ENCODE measurements at regions not wholly inside any gene's neighbourhood (a gene's known extent, or its start where the extent isn't known, plus 50 kb on each side); places are given as distances from the start of the nearest gene placed in this dataset.

GRCh38 chr17:14838567-14838966 lies 426.6 kb downstream of the PMP22 start:
- in situ Hi-C loops (cut with HindIII; ENCODE audit: low sequenced_read_pairs) = no loop called here

GRCh38 chr17:14833201-14833785 lies 431.8 kb downstream of the PMP22 start:
- in situ Hi-C loops (cut with HindIII; ENCODE audit: low sequenced_read_pairs) = no loop called here

GRCh38 chr17:14831491-14831890 lies 433.6 kb downstream of the PMP22 start:
- in situ Hi-C loops (cut with HindIII; ENCODE audit: low sequenced_read_pairs) = no loop called here

DNA sequence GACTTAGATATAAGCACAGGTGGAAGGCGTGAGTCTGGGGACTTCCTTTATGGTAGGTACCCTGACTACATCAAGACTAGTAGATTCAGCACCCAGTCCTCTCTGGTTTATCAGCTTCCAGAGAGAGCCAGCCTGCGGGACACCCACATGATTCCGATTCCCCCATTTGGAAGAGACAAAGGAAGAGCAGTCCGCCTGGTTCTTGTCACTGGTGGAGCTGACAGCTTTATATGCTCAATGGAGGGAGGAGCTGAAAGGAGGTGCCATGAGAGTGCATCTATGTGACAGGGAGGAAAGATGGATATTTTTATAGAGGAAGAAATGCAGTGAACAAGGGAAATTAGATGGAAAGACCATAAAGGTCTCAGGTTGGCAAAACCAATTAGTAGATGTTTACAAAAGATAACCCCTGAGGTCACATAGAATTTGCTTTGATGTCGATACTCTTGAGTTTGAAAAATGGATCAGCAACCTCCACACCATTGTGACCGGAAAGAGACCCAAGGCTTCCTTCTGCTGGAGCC lies 437.7 kb downstream of the PMP22 start:
- in situ Hi-C loops (cut with HindIII; ENCODE audit: low sequenced_read_pairs) = no loop called here

DNA sequence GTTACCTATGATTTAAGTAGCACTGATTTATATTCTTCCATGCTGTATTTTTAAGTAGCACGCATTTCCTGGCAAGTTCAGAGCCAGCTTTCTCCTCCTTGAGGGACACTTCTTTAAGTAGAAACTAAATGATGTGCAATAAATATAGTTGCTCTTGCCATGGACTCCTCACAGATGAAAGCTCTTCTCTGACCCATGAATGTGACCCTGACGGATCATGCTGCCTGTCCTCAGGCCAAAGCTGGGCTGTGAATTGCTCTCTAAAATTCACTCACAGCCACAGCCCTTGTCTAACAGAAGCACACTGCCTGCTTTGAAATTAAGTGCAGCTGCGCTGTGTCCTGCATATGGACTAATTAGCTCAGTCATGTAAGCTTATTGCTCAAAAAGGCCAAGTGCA lies 438.8 kb downstream of the PMP22 start:
- in situ Hi-C loops (cut with HindIII; ENCODE audit: low sequenced_read_pairs) = no loop called here

- in situ Hi-C loops (cut with HindIII; ENCODE audit: low sequenced_read_pairs) = no loop called here
Measured at GRCh38 chr17:14818469-14818868, 446.7 kb downstream of the PMP22 start.

- in situ Hi-C loops (cut with HindIII; ENCODE audit: low sequenced_read_pairs) = no loop called here
Measured at GRCh38 chr17:14815079-14815478, 450.0 kb downstream of the PMP22 start.

- in situ Hi-C loops (cut with HindIII; ENCODE audit: low sequenced_read_pairs) = no loop called here
Measured at GRCh38 chr17:14813649-14814370, 451.3 kb downstream of the PMP22 start.

DNA sequence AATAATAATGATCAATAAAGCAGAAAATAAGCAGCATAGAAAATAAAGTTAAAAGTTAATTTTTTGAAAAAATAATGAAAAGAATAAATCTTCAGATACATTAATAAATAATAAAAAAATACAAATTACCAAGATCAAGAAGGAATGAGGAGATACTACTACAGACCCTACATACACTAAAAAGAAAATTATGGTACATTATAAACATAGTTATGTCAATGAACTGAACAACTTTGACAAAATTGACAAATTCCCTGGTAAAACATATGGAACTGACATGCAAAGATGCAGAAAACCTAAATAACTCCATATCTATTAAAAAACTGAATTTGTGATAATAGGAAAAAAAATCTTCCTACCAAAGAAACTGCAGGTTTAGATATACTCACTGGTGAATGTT lies 456.7 kb downstream of the PMP22 start:
- in situ Hi-C loops (cut with HindIII; ENCODE audit: low sequenced_read_pairs) = no loop called here

GRCh38 chr17:14805348-14805747 lies 459.8 kb downstream of the PMP22 start:
- in situ Hi-C loops (cut with HindIII; ENCODE audit: low sequenced_read_pairs) = no loop called here

DNA sequence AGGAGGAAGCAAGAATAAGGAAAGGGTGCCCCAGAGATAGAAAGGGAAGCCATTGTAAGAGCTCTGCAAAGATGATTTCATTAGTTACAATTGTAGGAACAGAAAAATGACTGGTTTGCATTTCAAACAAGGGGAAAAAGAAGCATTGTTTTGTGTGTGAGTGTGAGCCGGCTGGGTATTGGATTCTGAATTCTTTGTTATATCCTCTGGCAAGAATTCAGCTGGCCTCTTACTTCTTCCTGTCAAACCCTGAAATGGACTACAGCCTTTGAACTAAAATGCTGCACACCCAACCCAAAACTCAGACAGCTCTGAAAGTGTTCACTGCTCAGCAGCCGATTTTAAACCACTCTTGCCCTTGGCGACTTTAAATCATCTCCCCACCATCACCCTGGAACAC lies 461.3 kb downstream of the PMP22 start:
- in situ Hi-C loops (cut with HindIII; ENCODE audit: low sequenced_read_pairs) = no loop called here

- in situ Hi-C loops (cut with HindIII; ENCODE audit: low sequenced_read_pairs) = no loop called here
Measured at GRCh38 chr17:14797801-14798200, 467.3 kb downstream of the PMP22 start.

GRCh38 chr17:14797021-14797420 lies 468.1 kb downstream of the PMP22 start:
- in situ Hi-C loops (cut with HindIII; ENCODE audit: low sequenced_read_pairs) = no loop called here

DNA sequence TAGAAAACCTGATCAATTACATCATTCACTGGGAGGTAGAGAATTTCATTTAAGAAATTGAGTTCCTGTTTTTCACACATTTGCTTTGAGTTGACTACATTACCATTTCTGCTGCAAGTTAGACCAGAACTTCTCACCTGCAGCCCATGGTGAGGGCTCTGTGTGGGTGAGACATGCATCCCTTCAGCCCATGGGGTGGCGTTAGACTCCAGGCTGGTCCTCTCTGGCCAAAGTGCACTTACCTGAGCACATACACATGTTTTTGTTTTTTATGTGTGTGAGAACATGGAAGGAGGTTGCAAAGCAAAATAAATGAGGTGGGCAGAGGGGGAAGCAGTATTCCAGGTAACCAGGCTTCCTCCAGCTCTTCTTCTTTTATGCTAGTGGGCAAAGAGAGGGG lies 470.2 kb downstream of the PMP22 start:
- in situ Hi-C loops (cut with HindIII; ENCODE audit: low sequenced_read_pairs) = no loop called here

DNA sequence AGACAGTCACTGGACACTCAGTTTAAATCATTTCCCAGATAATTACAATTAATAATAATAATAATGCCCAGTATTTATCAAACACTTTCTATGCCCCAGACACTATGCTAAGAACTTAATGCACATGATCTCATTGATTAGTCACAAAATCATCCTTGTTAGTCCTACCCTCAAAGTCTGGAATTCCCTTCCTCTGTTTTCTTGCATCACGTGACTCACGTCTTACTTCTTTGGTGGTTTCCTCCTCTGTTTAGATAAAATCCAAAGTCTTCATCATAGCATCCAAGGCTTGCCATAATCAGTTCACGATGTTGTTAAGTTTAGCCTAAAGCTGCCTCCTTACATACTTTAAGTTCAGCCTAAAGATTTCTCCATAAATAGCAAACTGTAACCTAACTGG lies 471.9 kb downstream of the PMP22 start:
- in situ Hi-C loops (cut with HindIII; ENCODE audit: low sequenced_read_pairs) = no loop called here

DNA sequence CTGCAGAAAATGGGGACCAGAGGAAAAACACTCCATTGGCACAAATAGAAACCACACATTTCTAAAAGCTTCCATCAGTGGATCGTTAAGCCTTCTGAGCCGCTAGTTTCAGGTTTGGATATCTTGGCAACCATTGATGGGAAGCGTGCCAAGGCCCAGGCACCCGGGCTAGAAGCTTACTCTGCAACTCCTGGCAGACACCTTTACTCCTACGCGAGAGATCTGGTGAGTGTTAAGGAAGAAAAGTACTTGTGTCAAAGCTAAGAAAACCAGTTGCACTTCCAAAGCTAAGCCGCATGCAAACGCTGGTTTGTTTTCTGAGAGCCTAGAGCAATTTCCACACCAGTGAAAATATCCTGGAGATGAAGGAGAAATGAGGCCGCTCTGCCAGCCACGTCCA lies 472.4 kb downstream of the PMP22 start:
- in situ Hi-C loops (cut with HindIII; ENCODE audit: low sequenced_read_pairs) = no loop called here

- in situ Hi-C loops (cut with HindIII; ENCODE audit: low sequenced_read_pairs) = no loop called here
Measured at GRCh38 chr17:14791221-14791620, 473.9 kb downstream of the PMP22 start.

DNA sequence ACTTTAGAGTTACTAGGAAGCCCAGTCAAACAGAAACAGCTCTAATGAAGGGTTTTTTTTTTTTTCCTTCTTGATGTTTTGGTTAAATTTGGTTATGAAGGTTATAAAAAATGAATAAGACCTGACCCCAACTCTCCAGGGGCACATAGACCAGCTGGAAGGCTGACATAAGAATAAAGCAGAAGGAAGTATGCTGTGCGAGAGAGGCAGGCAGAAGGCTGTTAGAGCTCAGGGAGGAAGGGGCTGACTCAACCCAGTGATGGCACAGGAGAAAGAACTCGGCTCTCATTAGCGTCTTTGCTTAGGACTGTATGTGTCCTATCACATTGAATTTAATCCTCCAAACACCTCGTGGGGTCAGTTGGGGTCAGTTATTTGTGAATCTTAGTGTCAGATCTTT lies 474.6 kb downstream of the PMP22 start:
- in situ Hi-C loops (cut with HindIII; ENCODE audit: low sequenced_read_pairs) = no loop called here

DNA sequence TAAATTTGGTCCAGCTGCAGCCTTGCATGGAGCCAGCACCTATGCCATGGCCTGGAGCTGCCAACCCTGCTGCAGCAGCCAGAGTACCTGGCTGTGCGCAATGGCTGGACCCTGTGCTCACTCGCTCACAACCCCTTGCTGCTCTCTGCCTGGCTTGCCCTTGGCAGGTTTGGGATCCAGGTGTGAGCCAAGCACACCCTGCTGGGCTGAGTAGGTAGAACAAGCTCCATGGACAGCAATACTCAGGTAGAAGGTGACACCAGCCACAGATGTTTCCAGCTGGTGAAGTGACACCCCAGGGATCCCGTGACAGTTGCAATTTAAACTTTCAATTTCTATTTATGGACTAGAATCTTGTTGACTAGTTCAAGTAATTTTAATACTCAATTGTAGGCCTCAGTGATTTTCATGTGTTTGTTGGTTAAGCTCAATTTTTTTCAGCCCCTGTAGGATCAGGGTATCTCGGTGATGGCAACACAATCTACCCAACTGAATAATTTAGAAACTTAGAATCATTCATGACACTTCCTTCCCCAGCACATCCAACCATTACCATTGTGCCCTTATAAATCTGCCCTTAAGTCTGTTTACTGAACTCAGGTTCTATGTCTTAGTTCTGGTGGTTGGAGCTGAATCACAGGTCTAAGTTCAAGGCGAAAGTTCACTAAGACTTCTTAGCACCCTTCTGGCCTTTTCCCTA lies 480.0 kb downstream of the PMP22 start:
- in situ Hi-C loops (cut with HindIII; ENCODE audit: low sequenced_read_pairs) = no loop called here

DNA sequence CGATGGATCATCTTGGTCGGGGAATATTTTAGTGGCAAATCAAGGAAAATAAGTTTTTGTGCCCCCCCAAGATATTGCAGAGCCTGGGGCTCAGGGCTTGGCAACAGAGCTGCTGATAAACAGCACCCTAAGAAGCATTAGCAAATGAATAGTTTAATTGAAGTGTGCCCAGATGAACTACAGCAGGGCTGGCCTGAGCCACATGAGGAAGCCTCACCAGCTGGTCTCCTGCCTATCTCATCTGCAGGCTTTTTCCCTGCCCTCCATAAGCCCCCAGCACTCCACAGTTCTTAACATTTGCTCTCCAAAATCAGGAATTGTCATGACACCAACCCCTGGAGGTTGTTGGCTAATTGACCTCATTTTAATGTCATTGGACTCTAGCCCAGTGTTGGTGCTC lies 480.2 kb downstream of the HS3ST3B1 start:
- in situ Hi-C loops (cut with HindIII; ENCODE audit: low sequenced_read_pairs) = no loop called here

- in situ Hi-C loops (cut with HindIII; ENCODE audit: low sequenced_read_pairs) = no loop called here
Measured at GRCh38 chr17:14780097-14780651, 479.3 kb downstream of the HS3ST3B1 start.

DNA sequence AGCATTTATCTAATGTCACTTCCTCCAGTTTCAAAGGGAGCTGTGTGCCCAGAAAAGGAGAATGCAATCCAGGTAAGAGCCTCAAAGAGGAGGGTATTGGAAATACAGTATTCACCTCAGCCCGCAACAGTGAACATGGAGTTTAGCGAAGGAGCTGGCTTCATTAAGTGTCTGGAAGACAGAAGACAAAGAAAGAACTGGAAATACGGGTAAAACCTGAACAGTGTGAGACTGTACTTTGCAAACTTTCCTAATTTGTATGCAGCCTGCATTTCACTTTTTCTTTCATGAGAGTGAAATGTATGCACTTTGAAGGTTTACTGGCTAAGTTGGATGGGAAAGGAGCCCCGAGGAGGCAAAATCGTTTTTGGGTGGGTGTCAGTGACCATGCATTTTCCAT lies 478.4 kb downstream of the HS3ST3B1 start:
- in situ Hi-C loops (cut with HindIII; ENCODE audit: low sequenced_read_pairs) = no loop called here

All from DLD1 (cell line).